ENCODE measurements at regions not wholly inside any gene's neighbourhood (a gene's known extent, or its start where the extent isn't known, plus 50 kb on each side); places are given as distances from the start of the nearest gene placed in this dataset.

DNA sequence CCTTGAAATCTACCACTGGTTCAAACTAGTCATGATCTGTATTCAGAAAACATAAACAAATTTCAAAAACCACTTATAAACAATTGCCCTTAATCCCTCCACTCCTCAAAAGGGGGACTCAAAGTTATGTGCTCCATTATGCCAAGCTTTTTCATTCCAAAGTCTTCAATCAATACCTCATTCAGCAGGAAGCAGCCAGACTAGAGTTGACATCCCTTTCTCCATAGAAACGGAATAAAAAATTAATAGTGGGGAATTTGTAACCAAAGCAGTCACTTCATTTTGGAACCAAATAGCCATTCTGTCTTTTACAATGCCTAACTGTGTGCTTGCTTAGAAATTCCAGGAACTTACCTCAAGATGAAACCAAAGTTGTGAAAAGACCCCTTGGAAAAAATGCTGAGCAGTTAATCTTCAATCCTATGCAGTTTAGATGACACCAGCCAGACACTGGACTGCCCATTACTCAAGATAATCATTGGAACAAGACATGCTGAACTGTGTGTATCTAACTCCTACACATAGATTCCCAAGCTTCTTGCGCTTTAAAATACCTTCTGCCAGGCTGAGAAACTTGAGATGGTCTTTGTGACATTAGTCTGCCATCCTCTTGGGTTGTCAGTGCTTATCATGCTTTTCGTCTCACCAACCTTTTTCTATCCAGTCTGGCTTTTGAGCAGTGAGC lies 406.2 kb downstream of the PLOD2 start:
- TF ChIP-seq EZH2 (IDR thresholded peaks at IDR 0.05; ENCODE audit: borderline replicate concordance, low read length) = no peak
- TF ChIP-seq, protein P1, sequence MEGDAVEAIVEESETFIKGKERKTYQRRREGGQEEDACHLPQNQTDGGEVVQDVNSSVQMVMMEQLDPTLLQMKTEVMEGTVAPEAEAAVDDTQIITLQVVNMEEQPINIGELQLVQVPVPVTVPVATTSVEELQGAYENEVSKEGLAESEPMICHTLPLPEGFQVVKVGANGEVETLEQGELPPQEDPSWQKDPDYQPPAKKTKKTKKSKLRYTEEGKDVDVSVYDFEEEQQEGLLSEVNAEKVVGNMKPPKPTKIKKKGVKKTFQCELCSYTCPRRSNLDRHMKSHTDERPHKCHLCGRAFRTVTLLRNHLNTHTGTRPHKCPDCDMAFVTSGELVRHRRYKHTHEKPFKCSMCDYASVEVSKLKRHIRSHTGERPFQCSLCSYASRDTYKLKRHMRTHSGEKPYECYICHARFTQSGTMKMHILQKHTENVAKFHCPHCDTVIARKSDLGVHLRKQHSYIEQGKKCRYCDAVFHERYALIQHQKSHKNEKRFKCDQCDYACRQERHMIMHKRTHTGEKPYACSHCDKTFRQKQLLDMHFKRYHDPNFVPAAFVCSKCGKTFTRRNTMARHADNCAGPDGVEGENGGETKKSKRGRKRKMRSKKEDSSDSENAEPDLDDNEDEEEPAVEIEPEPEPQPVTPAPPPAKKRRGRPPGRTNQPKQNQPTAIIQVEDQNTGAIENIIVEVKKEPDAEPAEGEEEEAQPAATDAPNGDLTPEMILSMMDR (conservative IDR thresholded peaks at IDR 0.05 in 1 of 2, IDR thresholded peaks at IDR 0.05 in 1 of 2; ENCODE audit: extremely low read depth in 1 of 2, insufficient read depth in 1 of 2, low read depth in 1 of 2, low read length in 2 of 2) = no peak
